CD8-positive, alpha-beta memory T cell (primary cell): ENCODE measurements at regions not wholly inside any gene's neighbourhood (a gene's known extent, or its start where the extent isn't known, plus 50 kb on each side); places are given as distances from the start of the nearest gene placed in this dataset.

Source experiments
- CTCF ChIA-PET: fragments of 350-600 bp; sonication (Branson Sonifier 250); formaldehyde crosslinking; loops from one replicate; lab custom pipeline; 2021; ENCODE audit warnings: antibody characterized with exemption; lab: Charles Lee
- POLR2A ChIA-PET: fragments of 350-600 bp; sonication (Branson Sonifier 250); formaldehyde crosslinking; loops from one replicate; lab custom pipeline; 2021; ENCODE audit warnings: antibody characterized with exemption; lab: Charles Lee
- DNase-seq, 5 donors: peaks; one replicate each; pipeline versions ENCODE4 v3.0.0 to v3.0.0-alpha.2; 2020 to 2022; ENCODE audit warnings: mixed read lengths in 1 of 5
- H3K27ac ChIP-seq: one replicate; pipeline ENCODE4 v1.7.0; 2013; ENCODE audit warnings: low read depth, mild to moderate bottlenecking, low read length, moderate library complexity
- H3K27me3 ChIP-seq: 2 replicates; pipeline ENCODE4 v1.7.0; 2013; ENCODE audit warnings: low read length, mild to moderate bottlenecking; ENCODE audit not compliant: insufficient read depth, poor library complexity, severe bottlenecking
- H3K36me3 ChIP-seq: 2 replicates; pipeline ENCODE4 v1.7.0; 2013; ENCODE audit warnings: mild to moderate bottlenecking, low read length, moderate library complexity; ENCODE audit not compliant: insufficient read depth
- H3K4me1 ChIP-seq: 2 replicates; pipeline ENCODE4 v1.7.0; 2013; ENCODE audit warnings: mild to moderate bottlenecking, low read length, moderate library complexity; ENCODE audit not compliant: insufficient read depth
- H3K4me3 ChIP-seq: 2 replicates; pipeline ENCODE4 v1.7.0; 2013; ENCODE audit warnings: mild to moderate bottlenecking, low read length
- H3K9me3 ChIP-seq: 2 replicates; pipeline ENCODE4 v1.7.0; 2013; ENCODE audit warnings: mild to moderate bottlenecking, low read length
- H3K27ac Mint-ChIP-seq, 8 donors: one replicate each; pipeline ENCODE4 v1.8.0; 2020 to 2021; ENCODE audit warnings: mixed read lengths in 8 of 8, mild to moderate bottlenecking in 6 of 8, inconsistent platforms in 3 of 8, moderate library complexity in 3 of 8
- H3K27me3 Mint-ChIP-seq, 2 donors: one replicate each; pipeline ENCODE4 v1.8.0; 2020 to 2021; ENCODE audit warnings: mixed read lengths in 2 of 2, mild to moderate bottlenecking in 1 of 2, moderate library complexity in 1 of 2
- H3K36me3 Mint-ChIP-seq, 3 donors: one replicate each; pipeline ENCODE4 v1.8.0; 2020 to 2021; ENCODE audit warnings: mixed read lengths in 3 of 3, inconsistent platforms in 1 of 3, mild to moderate bottlenecking in 1 of 3
- H3K4me1 Mint-ChIP-seq, 3 donors: one replicate each; pipeline ENCODE4 v1.8.0; 2020 to 2021; ENCODE audit warnings: mixed read lengths in 3 of 3, inconsistent platforms in 1 of 3, mild to moderate bottlenecking in 1 of 3
- H3K4me3 Mint-ChIP-seq, 7 donors: one replicate each; pipeline ENCODE4 v1.8.0; 2020 to 2021; ENCODE audit warnings: mixed read lengths in 7 of 7, mild to moderate bottlenecking in 6 of 7, moderate library complexity in 4 of 7, inconsistent platforms in 2 of 7
- H3K9me3 Mint-ChIP-seq, 5 donors: one replicate each; pipeline ENCODE4 v1.8.0; 2020 to 2022; ENCODE audit warnings: mixed read lengths in 5 of 5, mild to moderate bottlenecking in 3 of 5, moderate library complexity in 2 of 5, inconsistent platforms in 1 of 5

DNA sequence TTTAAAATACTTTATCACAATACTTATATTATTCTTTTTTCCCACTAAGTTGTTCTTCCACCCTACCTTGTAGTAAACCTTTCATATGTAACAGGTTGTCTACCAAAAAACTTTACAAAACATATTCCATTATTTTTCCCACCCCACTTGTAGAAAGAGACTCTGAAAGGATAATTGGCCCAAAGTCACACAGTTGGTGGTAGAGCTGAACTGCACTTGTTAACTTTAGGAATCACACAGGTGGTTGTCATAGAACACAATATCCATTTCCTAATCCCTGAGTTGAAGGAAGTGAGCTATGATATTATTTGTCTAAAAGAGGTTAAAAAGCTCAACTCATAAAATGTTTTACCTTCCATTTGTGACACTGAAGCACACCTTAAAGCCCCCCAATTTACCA lies 188.8 kb upstream of the FOXP2 start:
- ChIA-PET CTCF (no interaction called here), POLR2A (no interaction called here)
- H3K4me3 Mint-ChIP-seq: no peak overlapping the region
- H3K27me3 Mint-ChIP-seq: peaks cover 0 to 3% of the 10 kb centered on the region in 2 donors
- Histone ChIP-seq H3K4me3 (no peak overlapping the region), H3K4me1 (no peaks in the 10 kb centered on the region), H3K27ac (no peak overlapping the region), H3K9me3 (no peaks in the 10 kb centered on the region), H3K36me3 (no peaks in the 10 kb centered on the region), H3K27me3 (no peaks in the 10 kb centered on the region)
- H3K27ac Mint-ChIP-seq: no peak overlapping the region
- H3K36me3 Mint-ChIP-seq: no peaks in the 10 kb centered on the region
- H3K4me1 Mint-ChIP-seq: no peaks in the 10 kb centered on the region
- no peak for DNase-seq
- peaks cover 0 to 4% (median 0%) of the 10 kb centered on the region in 5 donors for H3K9me3 Mint-ChIP-seq

DNA sequence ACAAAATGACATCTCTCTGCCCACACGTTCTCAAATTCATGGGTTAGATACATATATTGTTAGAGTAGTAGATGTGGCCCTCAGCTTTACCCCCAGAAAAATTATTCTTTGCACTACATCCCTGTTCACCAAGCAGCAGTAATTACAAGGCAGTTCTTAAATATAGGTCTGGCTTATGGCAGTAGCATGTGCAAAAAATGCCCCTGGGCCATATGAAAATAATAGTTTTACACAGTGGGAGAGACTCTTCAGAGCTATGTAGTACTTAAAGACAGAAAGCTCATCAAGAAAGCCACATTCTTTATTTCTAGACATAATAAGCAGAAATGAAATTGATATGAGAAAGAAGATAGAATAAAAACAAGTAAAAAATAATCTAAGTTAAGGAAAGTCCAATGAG lies 196.3 kb upstream of the FOXP2 start:
- no peaks in the 10 kb centered on the region for H3K27me3 ChIP-seq
- ChIA-PET POLR2A (no interaction called here), CTCF (no interaction called here)
- Mint-ChIP-seq H3K4me3 (no peak overlapping the region), H3K4me1 (no peaks in the 10 kb centered on the region), H3K36me3 (no peaks in the 10 kb centered on the region), H3K27me3 (no peaks in the 10 kb centered on the region), H3K27ac (no peak overlapping the region), H3K9me3 (no peaks in the 10 kb centered on the region)
- no peak overlapping the region for H3K4me3 ChIP-seq
- DNase-seq: no peak
- H3K9me3 ChIP-seq: no peaks in the 10 kb centered on the region
- no peaks in the 10 kb centered on the region for H3K4me1 ChIP-seq
- no peak overlapping the region for H3K27ac ChIP-seq
- H3K36me3 ChIP-seq: no peaks in the 10 kb centered on the region

DNA sequence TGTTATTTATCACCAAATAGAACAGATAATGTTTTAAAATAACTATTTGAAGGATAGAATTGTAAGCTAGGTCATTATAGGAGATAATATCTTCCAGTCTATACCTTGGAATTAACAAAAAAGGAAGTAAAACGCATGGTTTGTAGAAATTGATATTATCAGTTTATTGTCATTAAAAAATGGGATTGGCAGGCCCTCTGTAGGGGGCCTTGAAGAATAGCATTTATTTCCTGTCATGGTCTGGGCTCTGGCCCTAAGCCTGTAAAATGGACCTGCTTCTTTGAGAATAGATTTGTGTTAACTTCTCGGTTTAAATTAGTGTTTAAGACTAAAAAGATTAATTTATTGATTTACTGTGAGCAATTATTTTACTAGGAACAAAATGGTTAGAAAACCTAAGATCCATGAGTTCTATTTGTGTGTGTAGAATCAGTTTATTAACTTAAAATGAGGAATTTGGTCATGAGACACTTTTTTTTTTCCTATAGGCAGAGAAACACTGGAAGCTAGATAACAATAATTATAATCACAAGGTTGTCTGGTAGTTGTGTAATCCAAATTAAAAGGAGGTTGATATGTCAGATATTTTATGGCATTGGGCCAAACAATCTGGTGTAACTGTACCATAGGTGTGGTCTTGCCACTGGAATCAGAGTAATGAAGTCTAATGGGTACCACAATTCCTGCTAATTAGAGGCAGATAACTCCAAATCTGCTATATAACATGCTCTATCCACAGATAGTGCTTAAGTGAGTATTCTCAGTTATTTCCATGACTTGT lies 197.4 kb upstream of the FOXP2 start:
- H3K9me3 ChIP-seq: no peaks in the 10 kb centered on the region
- H3K36me3 Mint-ChIP-seq: no peaks in the 10 kb centered on the region
- no peaks in the 10 kb centered on the region for H3K4me1 ChIP-seq
- no peaks in the 10 kb centered on the region for H3K36me3 ChIP-seq
- no peaks in the 10 kb centered on the region for H3K27me3 Mint-ChIP-seq
- no peaks in the 10 kb centered on the region for H3K27me3 ChIP-seq
- CTCF ChIA-PET: no interaction called here
- no peak overlapping the region for H3K27ac ChIP-seq
- POLR2A ChIA-PET: no interaction called here
- no peak overlapping the region for H3K27ac Mint-ChIP-seq
- no peak for DNase-seq
- no peak overlapping the region for H3K4me3 Mint-ChIP-seq
- no peak overlapping the region for H3K4me3 ChIP-seq
- no peaks in the 10 kb centered on the region for H3K9me3 Mint-ChIP-seq
- no peaks in the 10 kb centered on the region for H3K4me1 Mint-ChIP-seq

DNA sequence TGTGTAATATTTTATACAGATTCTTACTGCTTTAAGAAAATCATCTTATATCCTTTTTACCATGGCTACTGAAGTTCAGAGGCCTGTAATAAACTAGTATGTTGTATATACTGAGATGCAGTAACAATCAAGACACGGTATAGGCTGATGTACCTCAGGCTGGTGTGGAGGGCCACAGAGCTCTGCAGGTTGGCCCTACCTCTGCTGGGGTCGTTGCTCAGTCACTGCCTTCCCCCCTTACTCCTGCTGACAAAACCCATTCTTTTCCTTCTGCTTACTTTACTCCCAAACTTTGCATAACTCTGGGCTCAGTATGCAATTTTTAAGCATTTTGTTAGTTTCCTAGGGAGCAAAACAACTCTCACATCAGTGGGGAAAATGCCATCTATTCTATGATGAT lies 200.1 kb upstream of the FOXP2 start:
- Histone ChIP-seq H3K36me3 (no peaks in the 10 kb centered on the region), H3K9me3 (no peaks in the 10 kb centered on the region), H3K27ac (no peak overlapping the region), H3K4me1 (no peaks in the 10 kb centered on the region), H3K4me3 (no peak overlapping the region), H3K27me3 (no peaks in the 10 kb centered on the region)
- no peaks in the 10 kb centered on the region for H3K9me3 Mint-ChIP-seq
- CTCF ChIA-PET: no interaction called here
- H3K4me1 Mint-ChIP-seq: no peaks in the 10 kb centered on the region
- H3K36me3 Mint-ChIP-seq: no peaks in the 10 kb centered on the region
- no peak overlapping the region for H3K27ac Mint-ChIP-seq
- no peaks in the 10 kb centered on the region for H3K27me3 Mint-ChIP-seq
- no peak overlapping the region for H3K4me3 Mint-ChIP-seq
- POLR2A ChIA-PET: no interaction called here
- no peak for DNase-seq

DNA sequence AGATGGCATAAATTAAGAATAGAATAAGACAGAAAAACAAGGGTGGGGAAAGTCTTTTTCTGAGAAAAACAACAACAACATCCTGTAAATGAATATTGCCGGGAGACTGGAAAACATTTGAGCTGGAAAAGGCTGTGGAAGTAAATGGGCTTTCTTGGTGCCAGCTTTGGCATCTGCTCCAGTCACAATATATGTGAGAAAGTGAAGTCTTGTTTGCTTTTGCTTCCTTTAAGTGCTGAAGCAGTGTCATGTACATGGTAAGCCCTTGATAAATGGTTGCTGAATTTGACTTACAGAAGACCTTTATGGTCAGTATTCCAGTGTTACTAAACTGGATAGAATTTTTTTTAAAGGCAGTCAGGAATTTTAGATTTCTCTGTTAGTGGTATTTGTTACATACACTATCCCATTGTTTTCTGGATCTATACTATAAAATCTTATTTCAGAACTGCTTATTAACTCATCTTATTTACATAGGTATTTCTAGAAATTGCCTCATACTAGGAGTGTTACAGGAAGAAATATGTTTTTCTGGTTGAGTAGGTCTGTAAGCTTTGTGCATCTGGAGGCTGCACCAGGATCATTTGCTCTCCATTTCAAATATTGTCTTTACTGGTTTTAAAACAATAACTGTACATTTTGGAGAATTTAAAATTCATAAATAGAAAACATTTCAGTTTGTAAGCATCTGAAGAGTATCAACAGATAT lies 201.7 kb upstream of the FOXP2 start:
- Histone ChIP-seq H3K4me3 (no peak overlapping the region), H3K27ac (no peak overlapping the region), H3K4me1 (no peaks in the 10 kb centered on the region), H3K36me3 (no peaks in the 10 kb centered on the region), H3K9me3 (no peaks in the 10 kb centered on the region), H3K27me3 (no peaks in the 10 kb centered on the region)
- H3K9me3 Mint-ChIP-seq: no peaks in the 10 kb centered on the region
- H3K27me3 Mint-ChIP-seq: no peaks in the 10 kb centered on the region
- no peaks in the 10 kb centered on the region for H3K4me1 Mint-ChIP-seq
- POLR2A ChIA-PET: no interaction called here
- H3K36me3 Mint-ChIP-seq: no peaks in the 10 kb centered on the region
- H3K27ac Mint-ChIP-seq: no peak overlapping the region
- CTCF ChIA-PET: no interaction called here
- no peak overlapping the region for H3K4me3 Mint-ChIP-seq
- DNase-seq: no peak

DNA sequence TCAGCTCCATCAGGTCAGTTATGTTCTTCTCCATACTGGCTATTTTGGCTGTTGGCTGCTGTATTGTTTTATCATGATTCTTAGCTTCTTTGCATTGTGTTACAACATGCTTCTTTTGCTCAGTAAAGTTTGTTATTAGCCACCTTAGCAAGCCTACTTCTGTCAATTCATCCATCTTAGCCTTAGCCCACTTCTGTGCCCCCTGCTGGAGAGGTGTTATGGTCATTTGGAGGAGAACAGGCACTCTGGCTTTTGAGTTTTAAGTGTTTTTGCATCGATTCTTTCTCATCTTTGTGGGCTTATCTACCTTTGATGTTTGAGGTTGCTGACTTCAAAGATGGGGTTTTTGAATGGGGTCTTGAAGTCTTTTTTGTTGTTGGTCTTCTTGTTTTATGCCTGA lies 204.6 kb upstream of the FOXP2 start:
- POLR2A ChIA-PET: no interaction called here
- Histone ChIP-seq H3K36me3 (no peaks in the 10 kb centered on the region), H3K9me3 (no peaks in the 10 kb centered on the region), H3K4me3 (no peak overlapping the region), H3K27me3 (no peaks in the 10 kb centered on the region), H3K27ac (no peak overlapping the region), H3K4me1 (no peaks in the 10 kb centered on the region)
- H3K4me1 Mint-ChIP-seq: no peaks in the 10 kb centered on the region
- H3K4me3 Mint-ChIP-seq: no peak overlapping the region
- H3K27ac Mint-ChIP-seq: no peak overlapping the region
- CTCF ChIA-PET: no interaction called here
- H3K36me3 Mint-ChIP-seq: no peaks in the 10 kb centered on the region
- no peak for DNase-seq
- H3K27me3 Mint-ChIP-seq: no peaks in the 10 kb centered on the region
- peaks cover 0 to 3% (median 0%) of the 10 kb centered on the region in 5 donors for H3K9me3 Mint-ChIP-seq

DNA sequence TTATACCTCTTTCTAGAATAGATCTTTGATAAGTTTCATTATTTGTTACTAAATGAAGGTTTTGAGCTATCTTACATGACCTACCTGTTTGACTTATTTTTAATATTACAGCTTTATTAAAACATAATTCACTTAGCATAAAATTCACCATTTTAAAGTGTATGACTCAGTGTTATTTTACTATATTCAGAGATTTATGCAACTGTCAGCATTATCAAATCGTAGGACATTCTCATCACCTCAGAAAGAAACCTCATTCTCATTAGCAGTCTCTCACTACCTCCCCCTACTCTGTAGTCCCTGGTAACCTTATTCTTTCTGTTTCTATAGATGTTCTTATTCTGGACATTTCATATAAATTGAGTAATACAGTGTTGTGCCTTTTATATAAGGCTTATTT lies 207.9 kb upstream of the FOXP2 start:
- Histone ChIP-seq H3K9me3 (no peaks in the 10 kb centered on the region), H3K27me3 (no peaks in the 10 kb centered on the region), H3K4me3 (no peak overlapping the region), H3K36me3 (no peaks in the 10 kb centered on the region), H3K27ac (no peak overlapping the region), H3K4me1 (no peaks in the 10 kb centered on the region)
- peaks cover 0 to 3% (median 0%) of the 10 kb centered on the region in 5 donors for H3K9me3 Mint-ChIP-seq
- H3K4me1 Mint-ChIP-seq: no peaks in the 10 kb centered on the region
- no peak for DNase-seq
- no peaks in the 10 kb centered on the region for H3K27me3 Mint-ChIP-seq
- H3K27ac Mint-ChIP-seq: no peak overlapping the region
- ChIA-PET POLR2A (no interaction called here), CTCF (no interaction called here)
- no peak overlapping the region for H3K4me3 Mint-ChIP-seq
- no peaks in the 10 kb centered on the region for H3K36me3 Mint-ChIP-seq

DNA sequence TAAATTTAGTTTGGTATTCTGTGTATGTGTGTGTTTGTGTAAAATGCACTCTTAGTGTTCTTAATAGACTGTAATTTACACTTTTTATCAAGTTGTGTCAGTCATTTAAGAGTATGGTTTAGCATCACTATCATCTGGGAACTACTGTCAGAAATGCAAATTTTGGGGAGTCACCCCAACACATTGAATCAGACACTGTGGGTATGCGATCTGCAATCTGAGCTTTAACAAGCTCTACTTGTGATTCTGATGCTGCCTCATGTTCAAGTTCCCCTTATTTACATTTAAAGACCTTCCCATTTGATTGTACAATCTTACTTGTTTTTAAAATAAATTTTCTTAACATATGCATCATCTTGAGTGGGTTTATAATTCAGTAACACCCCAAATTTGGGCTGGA lies 218.1 kb upstream of the FOXP2 start:
- H3K36me3 ChIP-seq: no peaks in the 10 kb centered on the region
- no peaks in the 10 kb centered on the region for H3K4me1 ChIP-seq
- no peaks in the 10 kb centered on the region for H3K4me1 Mint-ChIP-seq
- H3K27ac ChIP-seq: no peak overlapping the region
- H3K9me3 ChIP-seq: no peaks in the 10 kb centered on the region
- peaks cover 0 to 2% (median 0%) of the 10 kb centered on the region in 5 donors for H3K9me3 Mint-ChIP-seq
- no peaks in the 10 kb centered on the region for H3K36me3 Mint-ChIP-seq
- H3K27ac Mint-ChIP-seq: no peak overlapping the region
- H3K4me3 ChIP-seq: no peak overlapping the region
- peaks cover 0 to 4% of the 10 kb centered on the region in 2 donors for H3K27me3 Mint-ChIP-seq
- DNase-seq: no peak
- ChIA-PET CTCF (no interaction called here), POLR2A (no interaction called here)
- no peaks in the 10 kb centered on the region for H3K27me3 ChIP-seq
- H3K4me3 Mint-ChIP-seq: no peak overlapping the region
